Upper lobe of left lung (tissue), 6 donors: ENCODE measurements at regions not wholly inside any gene's neighbourhood (a gene's known extent, or its start where the extent isn't known, plus 50 kb on each side); places are given as distances from the start of the nearest gene placed in this dataset.
A peak's percentile ranks its signal among the peaks of the same experiment; 100 is the strongest.

Source experiments
- ATAC-seq, 2 donors: fragments of 200-7000 bp; cut with Tn5 transposase; one replicate each; pipeline ENCODE4 v1.9.1; 2022; ENCODE audit warnings: mild to moderate bottlenecking in 2 of 2, moderate library complexity in 2 of 2; ENCODE audit not compliant: low FRiP score in 2 of 2
- DNase-seq, 2 donors: peaks; one replicate each; pipeline ENCODE4 v3.0.0-alpha.2; 2019 to 2020
- H3K27ac ChIP-seq, 4 donors: fragments of 200-600 bp; sonication (generic); one replicate each; pipeline ENCODE4 v1.5.1; 2016 to 2019
- H3K27me3 ChIP-seq, 4 donors: fragments of 200-600 bp; sonication (generic); one replicate each; pipeline ENCODE4 v1.5.1; 2017 to 2019
- H3K36me3 ChIP-seq, 4 donors: fragments of 200-600 bp; sonication (generic); one replicate each; pipeline ENCODE4 v1.5.1; 2016 to 2019
- H3K4me1 ChIP-seq, 4 donors: fragments of 200-600 bp; sonication (generic); one replicate each; pipeline ENCODE4 v1.5.1; 2018 to 2019
- H3K4me3 ChIP-seq, 4 donors: fragments of 200-600 bp; sonication (generic); one replicate each; pipeline ENCODE4 v1.5.1; 2017 to 2019; ENCODE audit warnings: mild to moderate bottlenecking in 2 of 4, moderate library complexity in 1 of 4
- H3K9me3 ChIP-seq, 4 donors: fragments of 200-600 bp; sonication (generic); one replicate each; pipeline ENCODE4 v1.5.1; 2018 to 2019
- EP300 ChIP-seq, 4 donors: sonication (generic); formaldehyde crosslinking; IDR thresholded peaks; one replicate each; pipeline ENCODE4 v1.5.1; 2017; ENCODE audit warnings: antibody characterized with exemption in 4 of 4, control low read depth in 2 of 4
- POLR2A ChIP-seq, 4 donors: fragments of 450-650 bp; IDR thresholded peaks; one replicate each; pipeline ENCODE4 v1.5.1; 2016 to 2017; ENCODE audit warnings: antibody characterized with exemption in 4 of 4, mild to moderate bottlenecking in 2 of 4
- POLR2AphosphoS5 ChIP-seq, 2 donors: sonication (generic); formaldehyde crosslinking; IDR thresholded peaks; one replicate each; pipeline ENCODE4 v1.5.1; 2017; ENCODE audit warnings: antibody characterized with exemption in 2 of 2
- WGBS, 2 donors: methylation state at CpG; one replicate each; pipeline ENCODE4 v1.1.5; 2017 to 2018; 5-methylcytosine and 5-hydroxymethylcytosine counted together
- TF ChIP-seq, protein P1 (sequence below), 6 experiments: fragments of 450-650 bp in 4 of 6; fragments of 200-600 bp in 2 of 6; sonication (generic) in 2 of 6; IDR thresholded peaks; one replicate each; pipeline ENCODE4 v1.5.1; 2016 to 2019; ENCODE audit warnings: antibody characterized with exemption in 6 of 6
- donor health status: DM: no; HTN: no; CAD: no; lungs with moderate emphysema.
- donor health status: DM: no; HTN: yes; CAD: no; lungs with severe emphysema.

- WGBS, 2 donors = 75 to 76% methylated on average over 5 of the region's 5 CpGs
Observed at GRCh38 chr13:90187478-90188350, 1159.8 kb upstream of the MIR17HG start.

DNA sequence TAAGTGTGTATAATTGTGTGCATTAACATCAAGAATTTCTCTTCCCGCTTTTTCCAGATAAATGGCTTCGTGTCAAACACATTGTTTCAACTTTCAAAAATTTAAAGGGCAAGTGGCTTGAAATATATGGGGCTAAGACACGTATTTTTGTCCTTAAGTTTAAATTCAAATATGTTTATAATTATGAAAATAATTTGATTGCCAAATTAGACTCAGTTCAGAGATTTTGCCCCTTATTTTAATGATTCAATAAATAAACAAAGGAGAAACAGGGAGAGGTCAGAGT, 1159.2 kb upstream of the MIR17HG start:
- H3K27ac ChIP-seq = no peak overlapping the region
- H3K9me3 ChIP-seq = no peaks in the 10 kb centered on the region
- no peaks in the 10 kb centered on the region for H3K4me1 ChIP-seq
- WGBS, 2 donors = 75 to 78% methylated on average over 3 of the region's 3 CpGs
- DNase-seq (no peak), ATAC-seq (no peak)
- H3K4me3 ChIP-seq = no peak overlapping the region
- no peaks in the 10 kb centered on the region for H3K27me3 ChIP-seq
- no peaks in the 10 kb centered on the region for H3K36me3 ChIP-seq
- TF ChIP-seq POLR2A (IDR thresholded peaks at IDR 0.05) (no peak), POLR2AphosphoS5 (IDR thresholded peaks at IDR 0.05) (no peak), EP300 (IDR thresholded peaks at IDR 0.05) (no peak)
- TF ChIP-seq, protein P1, sequence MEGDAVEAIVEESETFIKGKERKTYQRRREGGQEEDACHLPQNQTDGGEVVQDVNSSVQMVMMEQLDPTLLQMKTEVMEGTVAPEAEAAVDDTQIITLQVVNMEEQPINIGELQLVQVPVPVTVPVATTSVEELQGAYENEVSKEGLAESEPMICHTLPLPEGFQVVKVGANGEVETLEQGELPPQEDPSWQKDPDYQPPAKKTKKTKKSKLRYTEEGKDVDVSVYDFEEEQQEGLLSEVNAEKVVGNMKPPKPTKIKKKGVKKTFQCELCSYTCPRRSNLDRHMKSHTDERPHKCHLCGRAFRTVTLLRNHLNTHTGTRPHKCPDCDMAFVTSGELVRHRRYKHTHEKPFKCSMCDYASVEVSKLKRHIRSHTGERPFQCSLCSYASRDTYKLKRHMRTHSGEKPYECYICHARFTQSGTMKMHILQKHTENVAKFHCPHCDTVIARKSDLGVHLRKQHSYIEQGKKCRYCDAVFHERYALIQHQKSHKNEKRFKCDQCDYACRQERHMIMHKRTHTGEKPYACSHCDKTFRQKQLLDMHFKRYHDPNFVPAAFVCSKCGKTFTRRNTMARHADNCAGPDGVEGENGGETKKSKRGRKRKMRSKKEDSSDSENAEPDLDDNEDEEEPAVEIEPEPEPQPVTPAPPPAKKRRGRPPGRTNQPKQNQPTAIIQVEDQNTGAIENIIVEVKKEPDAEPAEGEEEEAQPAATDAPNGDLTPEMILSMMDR (IDR thresholded peaks at IDR 0.05) = no peak

More at GRCh38 chr13:90187478-90188350, 1159.8 kb upstream of the MIR17HG start:
- no peaks in the 10 kb centered on the region for H3K27me3 ChIP-seq
- H3K4me3 ChIP-seq = no peak overlapping the region
- no peak for DNase-seq
- no peaks in the 10 kb centered on the region for H3K4me1 ChIP-seq
- H3K36me3 ChIP-seq = no peaks in the 10 kb centered on the region
- no peak overlapping the region for H3K27ac ChIP-seq
- H3K9me3 ChIP-seq = no peaks in the 10 kb centered on the region
- no peak for ATAC-seq
- TF ChIP-seq POLR2AphosphoS5 (IDR thresholded peaks at IDR 0.05) = no peak
- TF ChIP-seq, protein P1 (IDR thresholded peaks at IDR 0.05) = no peak
- no peak for TF ChIP-seq POLR2A (IDR thresholded peaks at IDR 0.05)
- no peak for TF ChIP-seq EP300 (IDR thresholded peaks at IDR 0.05)

DNA sequence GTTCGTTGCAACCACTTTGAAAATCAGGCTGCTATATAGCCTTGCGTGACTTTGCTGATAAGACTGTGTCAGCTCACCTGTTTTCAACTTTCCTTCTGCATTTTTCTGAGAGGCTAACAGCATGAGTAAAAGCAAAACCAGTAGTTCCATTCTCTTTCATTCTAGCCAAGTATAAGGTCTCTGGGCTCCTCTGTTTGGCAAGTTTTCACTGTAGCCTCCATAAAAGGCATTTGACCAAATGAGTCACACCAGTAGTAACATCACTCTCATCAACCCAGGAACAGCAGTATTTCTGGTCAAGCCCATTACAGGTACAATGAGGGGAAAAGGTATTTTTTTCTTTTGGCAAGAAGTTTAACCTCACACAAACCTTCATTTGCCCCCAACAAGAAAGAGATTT, 1149.8 kb upstream of the MIR17HG start:
- no peak for ATAC-seq
- no peaks in the 10 kb centered on the region for H3K36me3 ChIP-seq
- no peak for TF ChIP-seq POLR2A (IDR thresholded peaks at IDR 0.05)
- TF ChIP-seq, protein P1 (IDR thresholded peaks at IDR 0.05) = no peak
- no peak for TF ChIP-seq POLR2AphosphoS5 (IDR thresholded peaks at IDR 0.05)
- TF ChIP-seq EP300 (IDR thresholded peaks at IDR 0.05) = no peak
- H3K27me3 ChIP-seq = no peaks in the 10 kb centered on the region
- H3K9me3 ChIP-seq = peaks cover 0 to 3% (median 0%) of the 10 kb centered on the region in 4 donors
- H3K27ac ChIP-seq = no peak overlapping the region
- H3K4me3 ChIP-seq = no peak overlapping the region
- WGBS, 2 donors = 59 to 70% methylated on average over 2 of the region's 2 CpGs
- no peaks in the 10 kb centered on the region for H3K4me1 ChIP-seq
- no peak for DNase-seq

DNA sequence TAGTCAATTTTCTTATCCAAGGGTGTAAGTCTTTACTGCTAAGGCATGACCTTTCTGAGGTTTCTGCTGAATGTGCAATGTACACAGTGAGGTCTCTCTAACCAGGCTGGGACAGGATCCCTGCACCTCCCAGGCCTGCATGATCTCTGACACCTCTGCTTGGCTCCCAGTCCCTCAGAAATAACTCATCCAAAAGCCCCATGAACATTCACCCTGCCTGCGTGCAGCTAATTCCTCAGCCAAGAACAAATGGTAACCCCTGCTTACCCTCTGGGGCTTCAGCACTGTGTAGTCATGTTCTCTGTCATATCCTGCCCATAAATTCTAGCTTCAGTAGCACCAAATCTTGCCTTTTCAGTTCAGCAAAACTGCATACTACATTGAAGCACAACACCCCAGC, 1146.3 kb upstream of the MIR17HG start:
- DNase-seq (no peak), ATAC-seq (peak; percentile 26 to 43)

More for the DNA sequence above, 1146.3 kb upstream of the MIR17HG start:
- no peaks in the 10 kb centered on the region for H3K36me3 ChIP-seq
- H3K4me3 ChIP-seq = no peak overlapping the region
- H3K4me1 ChIP-seq = no peaks in the 10 kb centered on the region
- no peaks in the 10 kb centered on the region for H3K27me3 ChIP-seq
- WGBS, 2 donors = 50% methylated on average over 1 of the region's 1 CpG
- no peak overlapping the region for H3K27ac ChIP-seq
- peaks cover 0 to 3% (median 0%) of the 10 kb centered on the region in 4 donors for H3K9me3 ChIP-seq
- TF ChIP-seq, protein P1 (IDR thresholded peaks at IDR 0.05) = no peak
- TF ChIP-seq POLR2A (IDR thresholded peaks at IDR 0.05) (no peak), EP300 (IDR thresholded peaks at IDR 0.05) (no peak), POLR2AphosphoS5 (IDR thresholded peaks at IDR 0.05) (no peak)
